K562 (cell line): ENCODE measurements at regions not wholly inside any gene's neighbourhood (a gene's known extent, or its start where the extent isn't known, plus 50 kb on each side); places are given as distances from the start of the nearest gene placed in this dataset.
A peak's percentile ranks its signal among the peaks of the same experiment; 100 is the strongest.

Source experiments
- ARID1B ChIP-seq: fragments of 450-650 bp; IDR thresholded peaks from 2 replicates; pipeline ENCODE4 v1.6.1; 2016; ENCODE audit warnings: antibody characterized with exemption, mild to moderate bottlenecking, inconsistent platforms
- ELF2 ChIP-seq: fragments of 250-450 bp; sonication (Bioruptor Pico); IDR thresholded peaks from 2 replicates; pipeline ENCODE4 v1.5.0; 2021; ENCODE audit warnings: mild to moderate bottlenecking
- HMBOX1 ChIP-seq: sonication (generic); IDR thresholded peaks from 2 replicates; pipeline ENCODE4 v1.6.1; 2016
- HNRNPH1 ChIP-seq: fragments of 200-400 bp; formaldehyde crosslinking; optimal IDR thresholded peaks from 2 replicates; pipeline ENCODE3; 2017; ENCODE audit warnings: low read depth, mild to moderate bottlenecking, low read length, moderate library complexity
- KDM1A ChIP-seq, 2 experiments: fragments of 450-650 bp; IDR thresholded peaks; 2 replicates each; pipeline ENCODE4 v1.6.1; 2016; ENCODE audit warnings: mild to moderate bottlenecking in 2 of 2
- KLF1 ChIP-seq: fragments of 450-650 bp; IDR thresholded peaks from 2 replicates; pipeline ENCODE4 v1.6.1; 2016; ENCODE audit warnings: missing genetic modification characterization, missing compliant biosample characterization
- NBN ChIP-seq: fragments of 450-650 bp; IDR thresholded peaks from 2 replicates; pipeline ENCODE4 v1.6.1; 2016; ENCODE audit warnings: low read depth, mild to moderate bottlenecking
- OTX1 ChIP-seq: fragments of 450-650 bp; formaldehyde crosslinking; IDR thresholded peaks from 2 replicates; pipeline ENCODE4 v1.4.0; 2022; ENCODE audit warnings: mild to moderate bottlenecking
- TOE1 ChIP-seq, 2 experiments: fragments of 450-650 bp in 1 of 2; sonication (generic) in 1 of 2; formaldehyde crosslinking in 1 of 2; IDR thresholded peaks; 2 replicates each; pipeline versions ENCODE4 v1.7.1 to v1.8.0; 2016 to 2022; ENCODE audit warnings: borderline replicate concordance in 2 of 2, mild to moderate bottlenecking in 2 of 2, antibody characterized with exemption in 1 of 2, inconsistent platforms in 1 of 2, low read depth in 1 of 2, missing genetic modification reagents in 1 of 2, moderate library complexity in 1 of 2
- ZBTB2 ChIP-seq: fragments of 450-650 bp; IDR thresholded peaks from 2 replicates; pipeline ENCODE4 v1.6.1; 2016; ENCODE audit warnings: antibody characterized with exemption
- ZNF507 ChIP-seq: conservative IDR thresholded peaks from 2 replicates; pipeline ENCODE4 v1.6.1; 2017; ENCODE audit warnings: missing genetic modification characterization, missing compliant biosample characterization
- ZNF518B ChIP-seq: fragments of 250-450 bp; sonication (Bioruptor Pico); IDR thresholded peaks from 2 replicates; pipeline ENCODE4 v1.5.0; 2021; ENCODE audit warnings: mild to moderate bottlenecking, moderate library complexity
- TF ChIP-seq, protein P1 (sequence below): fragments of 450-650 bp; IDR thresholded peaks from 2 replicates; pipeline ENCODE4 v1.6.1; 2014; ENCODE audit warnings: low read depth, mild to moderate bottlenecking, moderate library complexity, borderline replicate concordance
- TF ChIP-seq, protein P2 (sequence below): fragments of 250-450 bp; sonication (Bioruptor Pico); IDR thresholded peaks from 2 replicates; pipeline ENCODE4 v1.5.0; 2021
- TF ChIP-seq, protein P3 (sequence below): fragments of 450-650 bp; IDR thresholded peaks from 2 replicates; pipeline ENCODE4 v1.6.1; 2016; ENCODE audit warnings: borderline replicate concordance

GRCh38 chr16:79970551-79971236 is 370.2 kb upstream of the MAF start (continued):
- TF ChIP-seq, protein P1, sequence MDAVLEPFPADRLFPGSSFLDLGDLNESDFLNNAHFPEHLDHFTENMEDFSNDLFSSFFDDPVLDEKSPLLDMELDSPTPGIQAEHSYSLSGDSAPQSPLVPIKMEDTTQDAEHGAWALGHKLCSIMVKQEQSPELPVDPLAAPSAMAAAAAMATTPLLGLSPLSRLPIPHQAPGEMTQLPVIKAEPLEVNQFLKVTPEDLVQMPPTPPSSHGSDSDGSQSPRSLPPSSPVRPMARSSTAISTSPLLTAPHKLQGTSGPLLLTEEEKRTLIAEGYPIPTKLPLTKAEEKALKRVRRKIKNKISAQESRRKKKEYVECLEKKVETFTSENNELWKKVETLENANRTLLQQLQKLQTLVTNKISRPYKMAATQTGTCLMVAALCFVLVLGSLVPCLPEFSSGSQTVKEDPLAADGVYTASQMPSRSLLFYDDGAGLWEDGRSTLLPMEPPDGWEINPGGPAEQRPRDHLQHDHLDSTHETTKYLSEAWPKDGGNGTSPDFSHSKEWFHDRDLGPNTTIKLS = peak; percentile 21; the same call in 1 of the 2 replicates
- TF ChIP-seq, protein P2, sequence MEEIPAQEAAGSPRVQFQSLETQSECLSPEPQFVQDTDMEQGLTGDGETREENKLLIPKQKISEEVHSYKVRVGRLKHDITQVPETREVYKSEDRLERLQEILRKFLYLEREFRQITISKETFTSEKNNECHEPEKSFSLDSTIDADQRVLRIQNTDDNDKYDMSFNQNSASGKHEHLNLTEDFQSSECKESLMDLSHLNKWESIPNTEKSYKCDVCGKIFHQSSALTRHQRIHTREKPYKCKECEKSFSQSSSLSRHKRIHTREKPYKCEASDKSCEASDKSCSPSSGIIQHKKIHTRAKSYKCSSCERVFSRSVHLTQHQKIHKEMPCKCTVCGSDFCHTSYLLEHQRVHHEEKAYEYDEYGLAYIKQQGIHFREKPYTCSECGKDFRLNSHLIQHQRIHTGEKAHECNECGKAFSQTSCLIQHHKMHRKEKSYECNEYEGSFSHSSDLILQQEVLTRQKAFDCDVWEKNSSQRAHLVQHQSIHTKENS (CRISPR knock-in tag) = 0 out of 2 replicates have a peak, but pooled peaks have one; percentile 36
- peak; percentile 53; the same call in 1 of the 2 replicates for TF ChIP-seq KLF1 (tag)
- TF ChIP-seq ZNF507 = no peak
- peak; percentile 33 to 44; a peak in 3 of 4 replicates for TF ChIP-seq KDM1A (IDR thresholded peaks at IDR 0.05)
- TF ChIP-seq HMBOX1 = peak; percentile 24; the same call in 1 of the 2 replicates
- TF ChIP-seq ZBTB2 = peak; percentile 82
- TF ChIP-seq ELF2 = peak; percentile 20; the same call in 1 of the 2 replicates
- TF ChIP-seq ZNF518B = no peak
- no peak for TF ChIP-seq HNRNPH1
- TF ChIP-seq NBN = peak; percentile 81
- TF ChIP-seq, protein P3, sequence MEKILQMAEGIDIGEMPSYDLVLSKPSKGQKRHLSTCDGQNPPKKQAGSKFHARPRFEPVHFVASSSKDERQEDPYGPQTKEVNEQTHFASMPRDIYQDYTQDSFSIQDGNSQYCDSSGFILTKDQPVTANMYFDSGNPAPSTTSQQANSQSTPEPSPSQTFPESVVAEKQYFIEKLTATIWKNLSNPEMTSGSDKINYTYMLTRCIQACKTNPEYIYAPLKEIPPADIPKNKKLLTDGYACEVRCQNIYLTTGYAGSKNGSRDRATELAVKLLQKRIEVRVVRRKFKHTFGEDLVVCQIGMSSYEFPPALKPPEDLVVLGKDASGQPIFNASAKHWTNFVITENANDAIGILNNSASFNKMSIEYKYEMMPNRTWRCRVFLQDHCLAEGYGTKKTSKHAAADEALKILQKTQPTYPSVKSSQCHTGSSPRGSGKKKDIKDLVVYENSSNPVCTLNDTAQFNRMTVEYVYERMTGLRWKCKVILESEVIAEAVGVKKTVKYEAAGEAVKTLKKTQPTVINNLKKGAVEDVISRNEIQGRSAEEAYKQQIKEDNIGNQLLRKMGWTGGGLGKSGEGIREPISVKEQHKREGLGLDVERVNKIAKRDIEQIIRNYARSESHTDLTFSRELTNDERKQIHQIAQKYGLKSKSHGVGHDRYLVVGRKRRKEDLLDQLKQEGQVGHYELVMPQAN = no peak
- no peak for TF ChIP-seq OTX1 (CRISPR knock-in tag)
- TF ChIP-seq ARID1B = peak; percentile 95
- TF ChIP-seq TOE1 (IDR thresholded peaks at IDR 0.05; ENCODE audit: borderline replicate concordance) = peak; percentile 58; the same call in 1 of the 2 replicates
- no peak for TF ChIP-seq TOE1 (CRISPR knock-in tag; IDR thresholded peaks at IDR 0.05; ENCODE audit: borderline replicate concordance, low read depth)
